ENCODE measurements at regions not wholly inside any gene's neighbourhood (a gene's known extent, or its start where the extent isn't known, plus 50 kb on each side); places are given as distances from the start of the nearest gene placed in this dataset.

- TF ChIP-seq, protein P1, sequence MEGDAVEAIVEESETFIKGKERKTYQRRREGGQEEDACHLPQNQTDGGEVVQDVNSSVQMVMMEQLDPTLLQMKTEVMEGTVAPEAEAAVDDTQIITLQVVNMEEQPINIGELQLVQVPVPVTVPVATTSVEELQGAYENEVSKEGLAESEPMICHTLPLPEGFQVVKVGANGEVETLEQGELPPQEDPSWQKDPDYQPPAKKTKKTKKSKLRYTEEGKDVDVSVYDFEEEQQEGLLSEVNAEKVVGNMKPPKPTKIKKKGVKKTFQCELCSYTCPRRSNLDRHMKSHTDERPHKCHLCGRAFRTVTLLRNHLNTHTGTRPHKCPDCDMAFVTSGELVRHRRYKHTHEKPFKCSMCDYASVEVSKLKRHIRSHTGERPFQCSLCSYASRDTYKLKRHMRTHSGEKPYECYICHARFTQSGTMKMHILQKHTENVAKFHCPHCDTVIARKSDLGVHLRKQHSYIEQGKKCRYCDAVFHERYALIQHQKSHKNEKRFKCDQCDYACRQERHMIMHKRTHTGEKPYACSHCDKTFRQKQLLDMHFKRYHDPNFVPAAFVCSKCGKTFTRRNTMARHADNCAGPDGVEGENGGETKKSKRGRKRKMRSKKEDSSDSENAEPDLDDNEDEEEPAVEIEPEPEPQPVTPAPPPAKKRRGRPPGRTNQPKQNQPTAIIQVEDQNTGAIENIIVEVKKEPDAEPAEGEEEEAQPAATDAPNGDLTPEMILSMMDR (IDR thresholded peaks at IDR 0.05; ENCODE audit: unreplicated experiment) = no peak
- Mint-ChIP-seq H3K9me3 (ENCODE audit: unreplicated experiment) (no peaks in the 10 kb centered on the region), H3K4me1 (ENCODE audit: unreplicated experiment) (no peaks in the 10 kb centered on the region), H3K27ac (ENCODE audit: unreplicated experiment) (no peak overlapping the region), H3K27me3 (ENCODE audit: unreplicated experiment) (no peaks in the 10 kb centered on the region), H3K4me3 (ENCODE audit: unreplicated experiment) (no peak overlapping the region), H3K36me3 (ENCODE audit: low read depth, unreplicated experiment) (no peaks in the 10 kb centered on the region)
- no peak for DNase-seq (ENCODE audit: low spot score)
Observed at GRCh38 chr4:138412847-138413246, 170.7 kb upstream of the SLC7A11 start.

DNA sequence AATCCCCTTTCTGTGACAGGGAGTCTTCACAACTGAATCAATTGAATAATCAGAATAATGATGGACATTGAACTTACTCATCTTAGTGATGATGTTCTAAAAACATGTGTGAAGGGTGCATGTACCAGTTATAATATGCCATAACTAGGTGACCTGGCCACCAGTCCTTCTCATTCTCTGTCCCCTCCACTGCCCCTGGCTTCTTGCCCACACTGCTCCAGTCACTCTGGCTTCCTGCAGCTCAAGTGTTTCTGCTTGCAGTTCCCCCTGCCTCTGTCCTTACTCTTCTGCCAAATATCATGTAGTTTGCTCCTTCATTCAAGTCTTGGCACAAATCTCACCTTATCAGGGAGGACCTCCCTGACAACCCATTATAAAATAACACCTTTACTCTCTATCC lies 168.1 kb upstream of the SLC7A11 start:
- Mint-ChIP-seq H3K27me3 (ENCODE audit: unreplicated experiment) (no peaks in the 10 kb centered on the region), H3K9me3 (ENCODE audit: unreplicated experiment) (no peaks in the 10 kb centered on the region), H3K4me1 (ENCODE audit: unreplicated experiment) (no peaks in the 10 kb centered on the region), H3K36me3 (ENCODE audit: low read depth, unreplicated experiment) (no peaks in the 10 kb centered on the region), H3K27ac (ENCODE audit: unreplicated experiment) (no peak overlapping the region), H3K4me3 (ENCODE audit: unreplicated experiment) (no peak overlapping the region)
- TF ChIP-seq, protein P1 (IDR thresholded peaks at IDR 0.05; ENCODE audit: unreplicated experiment) = no peak
- no peak for DNase-seq (ENCODE audit: low spot score)

DNA sequence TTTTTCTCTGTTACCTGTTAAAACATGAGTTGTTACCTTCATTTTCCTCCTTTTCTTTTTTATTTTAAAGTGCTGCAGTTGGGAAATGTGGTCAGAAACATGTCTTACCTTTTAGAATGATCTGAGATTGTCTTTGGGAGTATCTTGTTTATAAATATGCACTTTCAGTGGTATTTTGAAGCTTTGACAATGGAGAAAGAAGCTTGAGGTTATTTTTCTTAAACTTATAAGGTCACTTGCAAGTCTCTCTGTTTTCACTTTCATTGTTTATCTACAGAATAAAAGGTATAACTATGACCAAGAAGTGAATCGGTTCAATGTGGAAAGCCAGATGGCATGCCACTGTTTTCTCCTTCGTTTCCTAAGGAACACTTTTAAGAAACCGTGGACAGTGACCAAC lies 167.5 kb upstream of the SLC7A11 start:
- TF ChIP-seq, protein P1 (IDR thresholded peaks at IDR 0.05; ENCODE audit: unreplicated experiment) = no peak

DNA sequence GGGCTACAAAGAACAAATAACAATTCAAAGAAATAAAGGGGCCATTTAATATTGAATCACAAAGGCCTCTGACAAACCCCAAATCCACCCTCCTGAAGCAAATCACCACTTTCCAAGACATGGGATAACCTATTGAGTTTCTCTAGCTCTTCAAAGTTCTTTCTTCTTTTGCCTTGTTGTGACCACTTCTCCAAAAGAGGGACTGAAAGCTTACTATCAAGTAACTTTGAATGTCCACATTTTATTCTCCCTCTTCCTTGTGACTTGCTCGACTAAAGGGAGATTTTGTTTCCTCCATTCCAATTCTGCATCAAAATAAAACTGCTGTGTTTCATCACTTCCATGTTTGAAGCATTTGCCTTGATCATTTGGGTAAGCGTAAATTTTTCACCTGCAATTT lies 166.6 kb upstream of the SLC7A11 start:
- DNase-seq (ENCODE audit: low spot score) = no peak
- H3K4me1 Mint-ChIP-seq (ENCODE audit: unreplicated experiment) = no peaks in the 10 kb centered on the region
- TF ChIP-seq, protein P1 (IDR thresholded peaks at IDR 0.05; ENCODE audit: unreplicated experiment) = no peak
- no peak overlapping the region for H3K4me3 Mint-ChIP-seq (ENCODE audit: unreplicated experiment)
- H3K27me3 Mint-ChIP-seq (ENCODE audit: unreplicated experiment) = no peaks in the 10 kb centered on the region
- H3K9me3 Mint-ChIP-seq (ENCODE audit: unreplicated experiment) = no peaks in the 10 kb centered on the region
- H3K36me3 Mint-ChIP-seq (ENCODE audit: low read depth, unreplicated experiment) = no peaks in the 10 kb centered on the region
- no peak overlapping the region for H3K27ac Mint-ChIP-seq (ENCODE audit: unreplicated experiment)

More for the DNA sequence above, 167.5 kb upstream of the SLC7A11 start:
- no peak overlapping the region for H3K4me3 Mint-ChIP-seq (ENCODE audit: unreplicated experiment)
- no peaks in the 10 kb centered on the region for H3K36me3 Mint-ChIP-seq (ENCODE audit: low read depth, unreplicated experiment)
- H3K4me1 Mint-ChIP-seq (ENCODE audit: unreplicated experiment) = no peaks in the 10 kb centered on the region
- no peaks in the 10 kb centered on the region for H3K9me3 Mint-ChIP-seq (ENCODE audit: unreplicated experiment)
- H3K27me3 Mint-ChIP-seq (ENCODE audit: unreplicated experiment) = no peaks in the 10 kb centered on the region
- H3K27ac Mint-ChIP-seq (ENCODE audit: unreplicated experiment) = no peak overlapping the region
- DNase-seq (ENCODE audit: low spot score) = no peak

GRCh38 chr4:138407329-138407728 lies 165.2 kb upstream of the SLC7A11 start:
- Mint-ChIP-seq H3K27me3 (ENCODE audit: unreplicated experiment) (no peaks in the 10 kb centered on the region), H3K4me3 (ENCODE audit: unreplicated experiment) (no peak overlapping the region), H3K27ac (ENCODE audit: unreplicated experiment) (no peak overlapping the region), H3K4me1 (ENCODE audit: unreplicated experiment) (no peaks in the 10 kb centered on the region), H3K9me3 (ENCODE audit: unreplicated experiment) (no peaks in the 10 kb centered on the region), H3K36me3 (ENCODE audit: low read depth, unreplicated experiment) (no peaks in the 10 kb centered on the region)
- TF ChIP-seq, protein P1 (IDR thresholded peaks at IDR 0.05; ENCODE audit: unreplicated experiment) = no peak
- no peak for DNase-seq (ENCODE audit: low spot score)

Data from endothelial cell (in vitro differentiated cells).